Activated naive CD4-positive, alpha-beta T cell treated with anti-CD3 and anti-CD28 coated beads, Interleukin-2, amount 10 ng/mL, durations not matched to agents 7 days and 5 days (primary cell): ENCODE measurements at regions not wholly inside any gene's neighbourhood (a gene's known extent, or its start where the extent isn't known, plus 50 kb on each side); places are given as distances from the start of the nearest gene placed in this dataset.

Experiments used
- CTCF ChIA-PET: fragments of 350-600 bp; sonication (Branson Sonifier 250); formaldehyde crosslinking; loops from one replicate; lab custom pipeline; 2021; ENCODE audit warnings: antibody characterized with exemption; lab: Charles Lee
- DNase-seq: peaks from one replicate; pipeline ENCODE4 v3.0.0-alpha.2; 2020
- H3K27ac Mint-ChIP-seq: one replicate; pipeline ENCODE4 v1.8.0; 2021; ENCODE audit warnings: mild to moderate bottlenecking, moderate library complexity, mixed read lengths
- H3K27me3 Mint-ChIP-seq: one replicate; pipeline ENCODE4 v1.8.0; 2021; ENCODE audit warnings: mild to moderate bottlenecking, mixed read lengths
- H3K36me3 Mint-ChIP-seq: one replicate; pipeline ENCODE4 v1.8.0; 2021; ENCODE audit warnings: mixed read lengths
- H3K4me1 Mint-ChIP-seq: one replicate; pipeline ENCODE4 v1.8.0; 2021; ENCODE audit warnings: mixed read lengths
- H3K4me3 Mint-ChIP-seq: one replicate; pipeline ENCODE4 v1.8.0; 2021; ENCODE audit warnings: mild to moderate bottlenecking, moderate library complexity, mixed read lengths
- H3K9me3 Mint-ChIP-seq: one replicate; pipeline ENCODE4 v1.8.0; 2021; ENCODE audit warnings: mixed read lengths

DNA sequence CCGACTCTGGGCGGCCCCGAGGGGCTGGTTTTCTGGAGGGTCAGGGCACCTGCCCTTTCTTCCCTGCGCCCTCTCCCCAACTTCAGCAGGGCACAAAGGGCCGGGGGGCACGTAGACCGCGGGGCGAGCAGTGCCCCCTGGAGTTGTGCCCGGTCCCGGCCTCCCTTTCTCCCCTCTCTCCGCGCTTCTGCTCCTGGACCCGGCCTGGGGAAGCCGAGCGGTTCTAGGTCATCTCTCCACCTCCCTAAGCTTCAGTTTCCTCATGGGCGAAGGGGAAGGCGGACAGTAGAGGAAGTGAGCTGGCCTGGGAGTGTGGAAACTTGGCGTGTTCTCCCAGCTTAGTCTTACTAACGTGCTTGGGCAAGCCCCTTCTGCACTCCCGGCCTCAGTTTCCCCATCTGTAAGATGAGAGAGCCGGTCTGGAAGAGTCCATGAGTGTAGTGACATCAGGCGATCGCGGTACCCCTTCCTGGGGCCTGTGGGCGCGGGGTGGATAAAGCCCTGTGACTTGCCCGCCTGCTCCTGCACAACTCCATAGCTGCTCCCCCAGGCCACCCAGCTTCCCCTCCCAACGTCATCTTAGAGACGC lies 158.6 kb upstream of the PARP11 start:
- Mint-ChIP-seq H3K27me3 (peaks cover 34% of the 10 kb centered on the region), H3K27ac (peak overlapping the region; percentile 66), H3K4me3 (peak overlapping the region; percentile 50), H3K9me3 (no peaks in the 10 kb centered on the region), H3K4me1 (peaks cover 30% of the 10 kb centered on the region), H3K36me3 (no peaks in the 10 kb centered on the region)
- no peak for DNase-seq
- CTCF ChIA-PET, result interaction anchor here (0.7 kb wide), 1 partner anchor 9 kb away, joined by 3 read pairs; no protein-coding TSS in a partner anchor

DNA sequence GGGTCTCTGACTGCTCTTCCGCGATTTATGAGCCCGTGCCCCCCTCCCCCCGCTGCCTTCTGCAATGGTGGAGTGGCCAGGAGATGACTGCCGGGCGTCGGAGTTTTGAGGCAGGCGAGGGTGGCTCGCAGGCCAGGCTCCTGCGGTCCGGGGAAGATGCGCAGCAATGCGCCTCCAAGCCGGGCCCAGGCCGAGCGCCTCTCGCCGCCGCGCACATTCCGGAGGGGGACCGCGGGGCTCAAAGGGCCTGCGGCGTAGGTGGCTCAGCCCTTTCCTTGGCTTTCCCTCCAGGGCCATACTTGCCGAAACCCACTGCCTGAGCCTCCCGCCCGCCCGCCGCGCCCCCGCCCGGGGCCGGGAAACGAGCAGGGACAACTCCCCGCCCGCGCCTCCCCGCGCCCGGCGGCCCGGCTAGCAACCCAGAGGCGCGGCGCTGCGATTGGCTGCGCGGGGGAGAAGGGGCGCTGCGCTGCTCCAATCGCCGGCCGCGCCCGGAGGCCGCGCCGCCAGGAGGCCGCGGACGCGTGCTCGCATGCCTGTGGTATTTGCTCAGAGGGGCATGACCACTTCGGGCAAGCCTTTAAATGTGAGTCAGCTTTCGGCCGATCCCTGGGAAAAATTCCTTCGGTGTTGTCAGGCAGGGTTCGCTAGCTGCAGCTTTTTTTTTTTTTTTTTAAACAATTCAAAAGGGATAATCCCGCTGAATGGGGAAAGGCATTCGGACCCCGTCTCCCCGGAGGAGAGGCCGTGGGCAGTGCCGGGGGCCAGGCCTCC lies 157.9 kb upstream of the PARP11 start:
- H3K9me3 Mint-ChIP-seq, result no peaks in the 10 kb centered on the region
- CTCF ChIA-PET, result interaction anchor here (0.7 to 1.0 kb wide), 2 partner anchors 10 to 11 kb away, joined by 3 read pairs; no protein-coding TSS in a partner anchor
- H3K36me3 Mint-ChIP-seq, result no peaks in the 10 kb centered on the region
- H3K4me1 Mint-ChIP-seq, result peaks cover 36% of the 10 kb centered on the region
- peak overlapping the region; percentile 68 for H3K4me3 Mint-ChIP-seq
- no peak overlapping the region for H3K27ac Mint-ChIP-seq
- DNase-seq, result peak; percentile 81
- H3K27me3 Mint-ChIP-seq, result peaks cover 34% of the 10 kb centered on the region

DNA sequence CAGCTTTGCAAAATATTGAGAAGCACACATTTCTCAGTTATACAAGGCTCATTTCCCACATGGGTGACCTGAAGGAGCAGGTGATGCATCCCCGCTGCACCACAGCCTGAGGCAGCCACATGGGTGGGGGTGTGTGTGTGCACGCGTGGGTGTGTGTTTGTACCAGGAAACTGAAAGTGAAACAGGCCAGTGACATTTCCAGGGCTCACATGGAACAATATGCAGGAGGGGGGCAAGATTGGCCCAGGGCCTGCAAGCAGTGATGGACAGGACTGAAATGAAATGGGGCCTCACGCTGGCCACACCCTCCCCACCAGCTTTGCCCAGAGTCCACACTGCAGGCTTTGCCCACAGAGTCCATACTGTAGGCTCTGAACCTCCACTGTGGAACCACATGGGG lies 154.2 kb upstream of the PARP11 start:
- no peak overlapping the region for H3K27ac Mint-ChIP-seq
- peaks cover 23% of the 10 kb centered on the region for H3K27me3 Mint-ChIP-seq
- CTCF ChIA-PET, result interaction anchor here (1.4 kb wide), 1 partner anchor 11 kb away, joined by 4 read pairs; no protein-coding TSS in a partner anchor
- peak; percentile 75 for DNase-seq
- H3K4me1 Mint-ChIP-seq, result peaks cover 45% of the 10 kb centered on the region
- H3K36me3 Mint-ChIP-seq, result no peaks in the 10 kb centered on the region
- no peaks in the 10 kb centered on the region for H3K9me3 Mint-ChIP-seq
- H3K4me3 Mint-ChIP-seq, result peak overlapping the region; percentile 11

DNA sequence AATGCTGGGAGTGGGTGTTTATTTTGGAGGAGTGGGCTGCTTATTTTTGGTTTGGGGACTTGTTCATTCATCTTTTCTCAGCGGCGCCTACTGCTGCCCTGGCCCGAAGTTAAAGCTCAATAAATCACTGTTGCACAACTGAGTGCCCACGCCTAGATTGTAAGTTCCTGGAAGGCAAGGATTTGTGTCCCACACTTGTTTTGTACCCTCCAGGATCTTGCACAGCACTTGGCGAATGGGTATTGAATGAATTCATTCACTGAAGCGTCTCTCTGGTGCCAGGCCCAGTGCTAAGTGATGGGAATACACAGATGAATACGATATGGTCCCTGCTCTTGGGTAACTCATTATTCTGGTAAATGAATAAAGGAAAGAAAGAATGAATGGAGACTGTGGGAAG lies 153.3 kb upstream of the PARP11 start:
- CTCF ChIA-PET, result interaction anchor here (0.6 to 1.4 kb wide), 2 partner anchors 12 to 28 kb away, joined by 3 to 4 read pairs; no protein-coding TSS in a partner anchor
- Mint-ChIP-seq H3K27ac (no peak overlapping the region), H3K9me3 (no peaks in the 10 kb centered on the region)

DNA sequence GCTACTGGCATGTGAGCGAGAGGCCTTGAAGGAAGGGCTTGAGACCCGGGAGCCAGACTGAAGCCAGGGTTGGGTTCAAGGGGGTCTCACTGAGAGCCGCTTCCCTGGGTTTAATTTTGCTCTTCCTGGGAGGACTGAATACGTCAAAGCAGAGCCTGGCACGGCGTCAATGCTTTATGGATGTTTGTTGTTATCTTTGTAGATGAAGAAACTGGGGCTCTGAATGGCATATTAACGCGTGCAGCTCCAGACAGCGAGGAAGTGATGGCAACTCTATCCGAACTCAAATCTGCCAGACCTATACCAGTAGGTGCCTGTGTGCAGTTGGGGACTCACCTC lies 152.8 kb upstream of the PARP11 start:
- Mint-ChIP-seq H3K27me3 (peaks cover 16% of the 10 kb centered on the region), H3K9me3 (no peaks in the 10 kb centered on the region), H3K27ac (no peak overlapping the region), H3K4me1 (peaks cover 42% of the 10 kb centered on the region), H3K36me3 (no peaks in the 10 kb centered on the region), H3K4me3 (no peak overlapping the region)
- CTCF ChIA-PET, result interaction anchor here (0.6 to 1.4 kb wide), 2 partner anchors 12 to 29 kb away, joined by 3 to 4 read pairs; no protein-coding TSS in a partner anchor
- no peak for DNase-seq

More for the DNA sequence above, 153.3 kb upstream of the PARP11 start:
- Mint-ChIP-seq H3K4me1 (peaks cover 42% of the 10 kb centered on the region), H3K4me3 (no peak overlapping the region), H3K36me3 (no peaks in the 10 kb centered on the region), H3K27me3 (peaks cover 16% of the 10 kb centered on the region)
- DNase-seq, result no peak

DNA sequence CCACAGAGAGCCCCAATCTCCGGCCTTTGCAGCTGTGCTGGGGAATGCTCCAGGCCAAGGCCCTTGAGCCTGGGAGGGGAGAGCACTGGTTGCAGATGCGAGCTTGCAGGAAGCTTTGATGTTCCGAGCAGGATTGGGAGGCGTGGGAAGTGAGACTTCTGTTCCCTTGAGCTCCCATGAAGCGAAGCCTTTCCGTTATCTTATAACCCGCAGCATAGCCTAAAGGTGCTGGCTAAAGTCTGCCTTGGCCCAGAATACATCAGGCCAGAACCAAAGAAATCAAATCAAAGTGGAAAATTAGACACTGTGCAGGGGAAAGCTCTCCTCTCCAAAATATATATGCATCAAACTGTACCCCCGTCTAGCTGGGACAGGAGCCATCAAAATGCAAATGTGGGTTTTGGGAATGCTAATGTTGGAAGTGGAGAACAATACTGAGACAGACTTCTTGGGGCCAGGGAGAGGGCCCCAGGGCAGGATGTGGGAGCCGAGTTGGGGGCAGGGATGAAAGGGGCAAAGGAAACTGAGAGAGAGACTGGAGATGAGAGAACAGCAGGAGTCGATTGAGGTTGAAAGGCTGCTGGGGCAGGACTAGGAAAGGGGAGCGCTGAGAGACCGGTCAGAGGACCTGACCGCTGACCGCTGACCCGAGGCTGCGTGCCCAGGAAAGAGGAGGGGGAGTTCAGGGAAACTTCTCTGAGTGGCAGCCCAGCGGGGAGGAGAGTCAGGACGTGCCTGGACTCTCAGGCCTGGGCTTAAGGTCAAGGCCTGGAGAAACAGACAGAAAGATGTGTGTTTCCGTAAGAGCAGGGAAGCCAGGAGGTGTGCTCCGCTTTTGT lies 152.2 kb upstream of the PARP11 start:
- H3K4me1 Mint-ChIP-seq, result peaks cover 37% of the 10 kb centered on the region
- no peaks in the 10 kb centered on the region for H3K36me3 Mint-ChIP-seq
- H3K4me3 Mint-ChIP-seq, result no peak overlapping the region
- DNase-seq, result no peak
- CTCF ChIA-PET, result interaction anchor here (0.6 to 1.2 kb wide), 2 partner anchors 29 to 251 kb away, joined by 3 read pairs; no protein-coding TSS in a partner anchor
- no peaks in the 10 kb centered on the region for H3K9me3 Mint-ChIP-seq
- H3K27me3 Mint-ChIP-seq, result peaks cover 19% of the 10 kb centered on the region
- no peak overlapping the region for H3K27ac Mint-ChIP-seq

DNA sequence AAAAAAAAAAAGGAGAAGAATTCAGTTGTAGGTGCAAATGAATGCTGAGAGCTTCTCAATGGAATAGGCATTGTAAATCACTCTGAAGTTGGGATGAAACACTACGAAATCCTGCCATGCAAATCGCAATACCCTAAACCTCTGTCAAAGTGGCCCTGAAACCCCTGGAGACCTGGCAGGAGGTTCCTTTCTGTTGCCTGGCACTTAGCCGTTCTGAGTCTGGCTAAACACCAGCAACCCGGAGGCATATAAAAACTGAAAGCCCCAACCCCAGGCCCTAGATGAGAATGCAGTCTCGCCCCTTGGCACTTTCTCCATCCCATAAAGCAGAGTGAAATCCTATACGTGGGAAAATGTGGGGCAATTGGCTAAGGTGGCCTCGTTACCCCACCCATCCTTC lies 151.5 kb upstream of the PARP11 start:
- Mint-ChIP-seq H3K27me3 (peaks cover 22% of the 10 kb centered on the region), H3K36me3 (no peaks in the 10 kb centered on the region), H3K27ac (no peak overlapping the region)

DNA sequence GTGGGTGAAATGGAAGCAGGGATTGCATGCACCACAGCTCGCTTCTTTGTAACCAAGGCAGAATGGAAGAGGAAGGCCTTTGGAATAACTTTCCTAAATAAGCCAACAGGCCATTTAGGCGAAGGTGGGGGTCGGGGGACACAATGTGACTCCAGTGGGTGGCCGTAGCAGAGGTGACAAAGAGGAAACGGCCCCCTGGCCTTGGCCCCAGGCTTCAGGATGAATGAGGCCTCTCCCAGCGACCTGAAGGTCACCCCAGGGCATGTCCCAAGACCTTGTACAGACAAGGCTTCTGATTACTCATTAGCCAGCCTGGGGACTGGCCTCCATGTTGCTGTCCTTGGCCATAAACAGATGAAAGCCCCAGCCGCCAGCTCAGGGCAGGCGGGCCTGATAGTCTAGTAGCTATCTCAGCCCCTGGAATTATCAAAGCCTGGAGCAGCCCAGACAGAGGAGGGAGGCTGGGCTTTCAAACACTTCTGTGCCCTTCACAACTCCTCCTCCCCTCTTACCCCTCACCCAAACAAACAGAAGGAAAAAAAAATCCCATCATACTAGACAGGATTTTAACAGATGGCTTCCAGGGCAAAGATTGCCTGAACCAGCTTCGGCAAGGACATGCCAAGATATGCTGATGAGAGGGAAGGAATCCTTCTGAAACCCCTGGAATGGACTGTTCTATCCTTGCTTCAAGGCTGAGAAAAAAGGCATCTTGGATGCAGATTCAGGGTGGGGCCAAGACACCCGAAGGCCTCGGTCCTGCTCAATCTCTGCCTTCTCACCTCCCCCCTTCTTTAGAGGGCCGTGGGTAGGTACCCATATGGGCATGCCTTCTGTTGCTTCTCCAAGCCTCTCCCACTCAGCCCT lies 142.3 kb upstream of the PARP11 start:
- Mint-ChIP-seq H3K9me3 (no peaks in the 10 kb centered on the region), H3K27me3 (peaks cover 31% of the 10 kb centered on the region), H3K27ac (no peak overlapping the region), H3K4me3 (no peak overlapping the region), H3K4me1 (no peaks in the 10 kb centered on the region), H3K36me3 (no peaks in the 10 kb centered on the region)
- no peak for DNase-seq
- CTCF ChIA-PET, result no interaction called here

More for the DNA sequence above, 151.5 kb upstream of the PARP11 start:
- no peak overlapping the region for H3K4me3 Mint-ChIP-seq
- peaks cover 33% of the 10 kb centered on the region for H3K4me1 Mint-ChIP-seq
- no peaks in the 10 kb centered on the region for H3K9me3 Mint-ChIP-seq
- no peak for DNase-seq
- CTCF ChIA-PET, result interaction anchor here (1.2 kb wide), 1 partner anchor 252 kb away, joined by 3 read pairs; no protein-coding TSS in a partner anchor

DNA sequence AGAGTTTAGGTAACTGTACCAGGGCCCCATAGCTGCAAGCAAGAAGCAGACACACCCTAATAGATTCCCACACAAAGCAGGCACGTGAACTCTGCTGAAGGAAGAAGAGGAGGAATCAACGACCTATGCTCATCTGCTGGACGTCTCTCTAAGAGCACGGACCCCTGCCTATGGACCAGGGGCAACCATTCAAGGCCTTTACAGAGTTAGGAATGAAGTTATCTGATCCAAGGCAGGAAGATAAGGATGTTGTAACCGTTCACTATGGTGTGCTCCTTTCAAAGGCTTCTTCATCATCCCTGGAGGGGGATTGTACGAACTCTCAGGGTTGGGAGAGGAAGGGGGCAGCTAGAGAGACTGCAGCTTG lies 141.6 kb upstream of the PARP11 start:
- CTCF ChIA-PET, result no interaction called here
- Mint-ChIP-seq H3K27ac (no peak overlapping the region), H3K27me3 (peaks cover 28% of the 10 kb centered on the region), H3K9me3 (no peaks in the 10 kb centered on the region), H3K4me3 (no peak overlapping the region), H3K4me1 (no peaks in the 10 kb centered on the region), H3K36me3 (no peaks in the 10 kb centered on the region)
- no peak for DNase-seq

DNA sequence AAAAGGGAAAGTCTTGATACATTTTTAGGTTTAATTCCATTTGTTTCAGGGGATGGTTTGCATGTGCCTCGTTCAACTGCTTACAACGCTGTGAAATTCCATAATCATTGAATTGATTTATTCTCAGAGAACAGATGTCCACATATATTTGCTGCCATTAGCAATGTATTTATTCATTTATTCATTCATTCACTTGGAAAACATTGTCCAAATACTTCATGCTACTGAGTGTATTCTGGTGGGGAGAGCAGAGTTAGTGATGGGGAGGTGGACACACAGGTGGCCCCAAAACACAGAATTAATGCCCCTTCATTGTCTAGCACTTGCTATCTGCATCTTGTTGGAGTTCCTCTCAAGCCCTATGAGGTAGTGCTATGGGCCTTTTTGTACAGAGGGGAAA lies 141.2 kb upstream of the PARP11 start:
- H3K27me3 Mint-ChIP-seq, result peaks cover 26% of the 10 kb centered on the region
- H3K27ac Mint-ChIP-seq, result no peak overlapping the region
- H3K36me3 Mint-ChIP-seq, result no peaks in the 10 kb centered on the region
- CTCF ChIA-PET, result no interaction called here
- no peaks in the 10 kb centered on the region for H3K9me3 Mint-ChIP-seq
- H3K4me3 Mint-ChIP-seq, result no peak overlapping the region
- DNase-seq, result no peak
- H3K4me1 Mint-ChIP-seq, result no peaks in the 10 kb centered on the region

DNA sequence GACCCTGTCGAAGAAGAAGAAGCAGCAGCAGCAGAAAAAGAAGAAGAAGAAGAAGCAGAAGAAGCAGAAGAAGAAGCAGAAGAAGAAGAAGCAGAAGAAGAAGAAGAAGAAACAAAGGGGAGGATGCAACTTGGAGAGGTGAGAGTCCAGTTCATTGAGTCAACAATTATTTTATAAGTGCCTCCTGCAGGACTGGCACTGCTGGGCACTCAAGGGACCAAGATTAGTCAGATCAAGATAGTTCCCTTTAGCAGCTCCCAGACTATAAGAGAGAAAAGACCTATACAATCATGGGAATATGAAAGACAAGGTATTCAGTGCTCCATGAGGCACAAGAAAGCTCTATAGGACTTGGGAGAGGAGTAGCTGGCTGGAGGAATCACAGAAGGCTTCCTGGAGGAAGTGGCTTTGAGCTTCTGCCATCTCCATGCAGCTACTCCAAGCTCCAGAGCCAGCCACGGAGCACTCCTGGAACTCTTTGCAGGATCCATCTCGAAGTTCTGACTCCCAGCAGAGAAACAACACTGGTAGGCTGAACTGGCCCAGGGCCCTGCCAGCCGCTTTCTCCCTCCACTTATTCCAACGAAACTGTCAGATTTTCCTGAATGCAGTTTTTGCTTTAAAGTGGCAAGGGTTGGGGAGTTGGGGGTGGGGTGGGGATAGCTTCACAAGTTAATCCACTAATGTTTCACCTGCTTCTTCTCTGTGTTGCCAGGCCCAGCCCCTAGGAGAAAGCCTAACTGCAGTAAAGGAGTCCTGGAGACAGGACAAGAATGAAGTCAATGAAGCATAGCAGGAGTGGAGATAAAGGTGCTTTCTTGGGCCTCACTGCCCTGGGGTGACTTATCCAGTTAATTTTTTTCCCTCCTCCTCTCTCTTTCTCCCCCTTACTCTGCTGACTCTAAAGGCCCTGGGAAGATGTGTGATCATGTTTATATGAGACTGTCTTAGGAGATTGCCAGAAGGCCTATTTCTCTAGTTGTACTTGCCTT lies 140.1 kb upstream of the PARP11 start:
- no peaks in the 10 kb centered on the region for H3K9me3 Mint-ChIP-seq
- CTCF ChIA-PET, result no interaction called here
- no peaks in the 10 kb centered on the region for H3K36me3 Mint-ChIP-seq
- no peak overlapping the region for H3K4me3 Mint-ChIP-seq
- H3K4me1 Mint-ChIP-seq, result no peaks in the 10 kb centered on the region
- no peak for DNase-seq
- peaks cover 22% of the 10 kb centered on the region for H3K27me3 Mint-ChIP-seq
- no peak overlapping the region for H3K27ac Mint-ChIP-seq

DNA sequence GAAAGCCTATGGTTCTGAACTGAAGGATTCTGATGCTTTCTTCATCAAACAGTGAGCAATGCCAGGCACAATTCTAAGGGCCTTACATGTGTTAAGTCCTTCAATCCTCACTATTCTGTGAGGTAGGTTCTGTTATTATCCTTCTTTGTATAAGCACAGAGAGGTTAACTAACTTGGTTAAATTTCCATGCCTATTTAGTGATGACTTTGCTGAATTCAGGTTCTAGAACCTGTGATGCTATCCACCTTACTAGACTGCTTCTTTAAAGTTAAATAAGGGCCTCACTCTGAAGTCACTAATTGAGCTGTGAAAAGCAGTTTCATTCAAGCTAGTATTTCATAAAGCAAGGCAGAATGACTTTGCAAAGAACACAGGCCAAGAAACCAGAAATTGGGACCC lies 138.9 kb upstream of the PARP11 start:
- peaks cover 22% of the 10 kb centered on the region for H3K27me3 Mint-ChIP-seq
- H3K4me1 Mint-ChIP-seq, result no peaks in the 10 kb centered on the region
- CTCF ChIA-PET, result interaction anchor here (0.8 to 1.4 kb wide), 2 partner anchors 21 to 265 kb away, joined by 3 to 5 read pairs; no protein-coding TSS in a partner anchor
- H3K4me3 Mint-ChIP-seq, result no peak overlapping the region
- DNase-seq, result no peak
- no peaks in the 10 kb centered on the region for H3K36me3 Mint-ChIP-seq
- no peaks in the 10 kb centered on the region for H3K9me3 Mint-ChIP-seq
- no peak overlapping the region for H3K27ac Mint-ChIP-seq
